GM23338 (cell line): ENCODE measurements at regions not wholly inside any gene's neighbourhood (a gene's known extent, or its start where the extent isn't known, plus 50 kb on each side); places are given as distances from the start of the nearest gene placed in this dataset.

Experiments
- ATAC-seq: fragments of 200-7000 bp; cut with Tn5 transposase; 3 replicates; pipeline ENCODE4 v1.9.1; 2020
- DNase-seq: peaks from one replicate; pipeline ENCODE4 v3.0.0-alpha.2; 2015; ENCODE audit warnings: low spot score
- H2AFZ ChIP-seq: fragments of 200-600 bp; sonication (generic); 2 replicates; pipeline ENCODE4 v1.8.0; 2016; ENCODE audit warnings: antibody characterized with exemption, mild to moderate bottlenecking, moderate library complexity
- H3F3A ChIP-seq: fragments of 200-600 bp; sonication (generic); replicated peaks from 2 replicates; pipeline ENCODE4 v1.8.0; 2017; ENCODE audit warnings: antibody characterized with exemption, mixed run types, low read depth
- H3K27ac ChIP-seq: fragments of 200-600 bp; sonication (generic); 2 replicates; pipeline ENCODE4 v1.6.1; 2016; ENCODE audit warnings: low read depth
- H3K27me3 ChIP-seq: fragments of 200-600 bp; sonication (generic); 2 replicates; pipeline ENCODE4 v1.8.0; 2016; ENCODE audit warnings: mild to moderate bottlenecking, mixed run types, moderate library complexity; ENCODE audit not compliant: insufficient read depth
- H3K36me3 ChIP-seq: fragments of 200-600 bp; sonication (generic); 2 replicates; pipeline ENCODE4 v1.8.0; 2016; ENCODE audit warnings: mild to moderate bottlenecking; ENCODE audit not compliant: insufficient read depth
- H3K4me1 ChIP-seq: fragments of 200-600 bp; sonication (generic); 2 replicates; pipeline ENCODE4 v1.8.0; 2016; ENCODE audit warnings: mild to moderate bottlenecking, moderate library complexity; ENCODE audit not compliant: insufficient read depth
- H3K4me2 ChIP-seq: fragments of 200-600 bp; sonication (generic); 2 replicates; pipeline ENCODE4 v1.7.1; 2017; ENCODE audit warnings: mixed run types
- H3K4me3 ChIP-seq: fragments of 200-600 bp; sonication (generic); 2 replicates; pipeline ENCODE4 v1.6.1; 2016; ENCODE audit warnings: mixed run types
- H3K79me2 ChIP-seq: fragments of 200-600 bp; sonication (generic); replicated peaks from 2 replicates; pipeline ENCODE4 v1.8.0; 2017; ENCODE audit warnings: mild to moderate bottlenecking; ENCODE audit not compliant: insufficient read depth
- H3K9me2 ChIP-seq: fragments of 200-600 bp; sonication (generic); 2 replicates; pipeline ENCODE4 v1.8.0; 2017; ENCODE audit not compliant: insufficient read depth
- H4K20me1 ChIP-seq: fragments of 200-600 bp; sonication (generic); replicated peaks from 2 replicates; pipeline ENCODE4 v1.8.0; 2017; ENCODE audit warnings: mild to moderate bottlenecking; ENCODE audit not compliant: insufficient read depth
- H3K27ac Mint-ChIP-seq: 2 replicates; pipeline ENCODE4 v1.8.0; 2020; ENCODE audit warnings: inconsistent platforms, mild to moderate bottlenecking, moderate library complexity, mixed read lengths
- H3K27me3 Mint-ChIP-seq: 3 replicates; pipeline ENCODE4 v1.8.0; 2022; ENCODE audit warnings: low read depth, mild to moderate bottlenecking, moderate library complexity, mixed read lengths, inconsistent platforms; ENCODE audit not compliant: insufficient read depth, poor library complexity
- H3K36me3 Mint-ChIP-seq: 3 replicates; pipeline ENCODE4 v1.8.0; 2021; ENCODE audit warnings: low read depth, mild to moderate bottlenecking, inconsistent platforms, moderate library complexity, mixed read lengths
- H3K4me1 Mint-ChIP-seq: 3 replicates; pipeline ENCODE4 v1.8.0; 2020; ENCODE audit warnings: mild to moderate bottlenecking, inconsistent platforms, mixed read lengths
- H3K4me3 Mint-ChIP-seq: 3 replicates; pipeline ENCODE4 v1.8.0; 2021; ENCODE audit warnings: moderate library complexity, mild to moderate bottlenecking, inconsistent platforms, mixed read lengths
- H3K9me3 Mint-ChIP-seq: 3 replicates; pipeline ENCODE4 v1.8.0; 2020; ENCODE audit warnings: moderate library complexity, mild to moderate bottlenecking, inconsistent platforms, mixed read lengths
- CREB1 ChIP-seq: fragments of 250-450 bp; sonication (Bioruptor Pico); IDR thresholded peaks from 2 replicates; pipeline ENCODE4 v1.5.0; 2020; ENCODE audit warnings: low read depth, mild to moderate bottlenecking, moderate library complexity
- CTCF ChIP-seq, 2 experiments: fragments of 200-600 bp in 1 of 2; sonication (generic) in 1 of 2; conservative IDR thresholded peaks; 2 replicates each; pipeline versions ENCODE4 v1.5.1 to v1.6.1; 2016 to 2017; ENCODE audit warnings: antibody characterized with exemption in 2 of 2, low read depth in 2 of 2, mild to moderate bottlenecking in 2 of 2, moderate library complexity in 1 of 2
- ETS1 ChIP-seq: IDR thresholded peaks from 2 replicates; pipeline ENCODE4 v1.6.1; 2016; ENCODE audit warnings: antibody characterized with exemption
- EZH2 ChIP-seq: fragments of 200-600 bp; sonication (generic); IDR thresholded peaks from one replicate; pipeline ENCODE4 v1.8.0; 2017; ENCODE audit warnings: antibody characterized with exemption, mild to moderate bottlenecking, low read depth; ENCODE audit not compliant: unreplicated experiment
- JUNB ChIP-seq: IDR thresholded peaks from one replicate; pipeline ENCODE4 v1.6.1; 2016; ENCODE audit warnings: antibody characterized with exemption; ENCODE audit not compliant: unreplicated experiment
- NANOG ChIP-seq: IDR thresholded peaks from 2 replicates; pipeline ENCODE4 v1.6.1; 2016; ENCODE audit warnings: antibody characterized with exemption, borderline replicate concordance
- POLR2AphosphoS5 ChIP-seq: IDR thresholded peaks from 2 replicates; pipeline ENCODE4 v1.6.1; 2016; ENCODE audit warnings: antibody characterized with exemption, low read depth
- REST ChIP-seq: IDR thresholded peaks from one replicate; pipeline ENCODE4 v1.6.1; 2018; ENCODE audit warnings: antibody characterized with exemption; ENCODE audit not compliant: unreplicated experiment
- STAT1 ChIP-seq: IDR thresholded peaks from one replicate; pipeline ENCODE4 v1.6.1; 2016; ENCODE audit warnings: antibody characterized with exemption; ENCODE audit not compliant: unreplicated experiment
- ZNF114 ChIP-seq: fragments of 250-450 bp; sonication (Bioruptor Pico); IDR thresholded peaks from 2 replicates; pipeline ENCODE4 v1.5.0; 2020; ENCODE audit warnings: mild to moderate bottlenecking, moderate library complexity
- ZNF331 ChIP-seq: fragments of 250-450 bp; sonication (Bioruptor Pico); IDR thresholded peaks from 2 replicates; pipeline ENCODE4 v1.5.0; 2020; ENCODE audit warnings: low read depth, mild to moderate bottlenecking, moderate library complexity
- ZNF462 ChIP-seq: fragments of 250-450 bp; sonication (Bioruptor Pico); IDR thresholded peaks from 2 replicates; pipeline ENCODE4 v1.5.0; 2020; ENCODE audit warnings: mild to moderate bottlenecking, moderate library complexity

- TF ChIP-seq STAT1: no peak
- no peak for TF ChIP-seq ZNF331 (CRISPR knock-in tag)
- TF ChIP-seq CREB1 (CRISPR knock-in tag): no peak
Measured at GRCh38 chr7:42567051-42567450, 330.0 kb upstream of the GLI3 start (continued).

GRCh38 chr7:42561797-42562196 lies 324.8 kb upstream of the GLI3 start:
- TF ChIP-seq STAT1: no peak
- no peak for TF ChIP-seq ETS1
- TF ChIP-seq EZH2: no peak
- TF ChIP-seq NANOG: no peak
- no peak for TF ChIP-seq CTCF (conservative IDR thresholded peaks at IDR 0.05; ENCODE audit: low read depth in 2 of 2)
- TF ChIP-seq JUNB: no peak
- no peak for TF ChIP-seq REST
- TF ChIP-seq ZNF114 (CRISPR knock-in tag): no peak
- TF ChIP-seq ZNF331 (CRISPR knock-in tag): no peak
- no peak for TF ChIP-seq ZNF462
- TF ChIP-seq POLR2AphosphoS5: no peak
- peaks cover 14% of the 10 kb centered on the region for H3K9me3 Mint-ChIP-seq
- ATAC-seq (no peak), DNase-seq (no peak)
- Histone ChIP-seq H3K9me2 (peaks cover 28% of the 10 kb centered on the region; the same call in 1 of the 2 replicates), H3K4me1 (no peaks in the 10 kb centered on the region), H3K4me2 (no peak overlapping the region), H3F3A (no peaks in the 10 kb centered on the region), H3K79me2 (no peaks in the 10 kb centered on the region), H3K4me3 (no peak overlapping the region), H3K27ac (no peak overlapping the region), H3K27me3 (no peaks in the 10 kb centered on the region), H3K36me3 (no peaks in the 10 kb centered on the region), H4K20me1 (no peaks in the 10 kb centered on the region), H2AFZ (no peak overlapping the region)
- no peaks in the 10 kb centered on the region for H3K4me1 Mint-ChIP-seq
- no peak overlapping the region for H3K4me3 Mint-ChIP-seq
- no peak overlapping the region for H3K27ac Mint-ChIP-seq
- H3K27me3 Mint-ChIP-seq: no peaks in the 10 kb centered on the region
- no peaks in the 10 kb centered on the region for H3K36me3 Mint-ChIP-seq
